Right renal pelvis (tissue), 4 donors: ENCODE measurements at regions not wholly inside any gene's neighbourhood (a gene's known extent, or its start where the extent isn't known, plus 50 kb on each side); places are given as distances from the start of the nearest gene placed in this dataset.
"Not testable (repeated sequence)": the region's sequence is repeated elsewhere in the genome, so short reads cannot be mapped to it uniquely, and the experiment has no call there.

Experiments used
- DNase-seq, 4 donors: peaks; one replicate each; pipeline ENCODE4 v3.0.0-alpha.2; 2013; ENCODE audit warnings: low read depth in 4 of 4, low spot score in 3 of 4, missing footprints in 1 of 4

- no peak for DNase-seq
These were observed 1072.8 kb downstream of the GRM8 start for GRCh38 chr7:126179916-126180315.

GRCh38 chr7:126178865-126179264 lies 1073.9 kb downstream of the GRM8 start:
- no peak for DNase-seq

- no peak for DNase-seq
These were observed 1075.0 kb downstream of the GRM8 start for GRCh38 chr7:126177782-126178181.

- no peak for DNase-seq
These were observed 1086.1 kb downstream of the GRM8 start for GRCh38 chr7:126166645-126167044.

- no peak for DNase-seq
These were observed 1089.1 kb downstream of the GRM8 start for GRCh38 chr7:126163647-126164046.

GRCh38 chr7:126157391-126157790 lies 1095.3 kb downstream of the GRM8 start:
- no peak for DNase-seq

- no peak for DNase-seq
These were observed 1102.3 kb downstream of the GRM8 start for GRCh38 chr7:126150278-126150958.

GRCh38 chr7:126140858-126141466 lies 1111.8 kb downstream of the GRM8 start:
- DNase-seq, result no peak

- DNase-seq, result no peak
These were observed 1132.8 kb downstream of the GRM8 start for GRCh38 chr7:126119981-126120380.

- no peak for DNase-seq
These were observed 1149.2 kb downstream of the GRM8 start for GRCh38 chr7:126103582-126103981.

- no peak for DNase-seq
These were observed 1153.4 kb upstream of the POT1 start for GRCh38 chr7:126083014-126083413.

GRCh38 chr7:126079581-126079980 lies 1150.0 kb upstream of the POT1 start:
- DNase-seq, result no peak

GRCh38 chr7:126079151-126079550 lies 1149.5 kb upstream of the POT1 start:
- no peak for DNase-seq

GRCh38 chr7:126065766-126066165 lies 1136.1 kb upstream of the POT1 start:
- DNase-seq, result no peak

GRCh38 chr7:126057979-126058378 lies 1128.4 kb upstream of the POT1 start:
- no peak for DNase-seq

- not testable (repeated sequence) for DNase-seq
These were observed 1127.0 kb upstream of the POT1 start for GRCh38 chr7:126056613-126057012.

GRCh38 chr7:126052229-126052628 lies 1122.6 kb upstream of the POT1 start:
- no peak for DNase-seq

- DNase-seq, result no peak
These were observed 1115.0 kb upstream of the POT1 start for GRCh38 chr7:126044662-126045061.

GRCh38 chr7:126041472-126041871 lies 1111.8 kb upstream of the POT1 start:
- no peak for DNase-seq

- DNase-seq, result no peak
These were observed 1110.8 kb upstream of the POT1 start for GRCh38 chr7:126040114-126041045.

- DNase-seq, result peak in 3 of 4 donors; percentile 3 to 28 (median 4)
These were observed 1096.9 kb upstream of the POT1 start for GRCh38 chr7:126026421-126027088.
